Hepatocyte (in vitro differentiated cells): ENCODE measurements at regions not wholly inside any gene's neighbourhood (a gene's known extent, or its start where the extent isn't known, plus 50 kb on each side); places are given as distances from the start of the nearest gene placed in this dataset.

Experiments used
- CTCF ChIP-seq: fragments of 200-600 bp; sonication (generic); IDR thresholded peaks from 2 replicates; pipeline ENCODE4 v1.5.1; 2016; ENCODE audit warnings: antibody characterized with exemption, mild to moderate bottlenecking; ENCODE audit not compliant: poor library complexity
- EZH2 ChIP-seq: fragments of 200-600 bp; sonication (generic); IDR thresholded peaks from 2 replicates; pipeline ENCODE4 v1.6.1; 2016; ENCODE audit warnings: antibody characterized with exemption, mild to moderate bottlenecking, borderline replicate concordance
- EZH2phosphoT487 ChIP-seq: fragments of 200-600 bp; sonication (generic); IDR thresholded peaks from one replicate; pipeline ENCODE4 v1.6.1; 2018; ENCODE audit warnings: antibody characterized with exemption, mild to moderate bottlenecking, low read depth, moderate library complexity; ENCODE audit not compliant: unreplicated experiment, severe bottlenecking

- TF ChIP-seq CTCF: no peak
- TF ChIP-seq EZH2: no peak
- TF ChIP-seq EZH2phosphoT487: no peak
Observed at GRCh38 chr2:190786404-190787166, 94.0 kb upstream of the GLS start.
